Brain microvascular endothelial cell (primary cell): ENCODE measurements at regions not wholly inside any gene's neighbourhood (a gene's known extent, or its start where the extent isn't known, plus 50 kb on each side); places are given as distances from the start of the nearest gene placed in this dataset.

Source experiments
- DNase-seq: peaks from one replicate; pipeline ENCODE4 v3.0.0-alpha.2; 2020
- H3K27ac ChIP-seq: fragments of 250-450 bp; sonication (Bioruptor Pico); 2 replicates; pipeline ENCODE4 v1.5.1; 2020; ENCODE audit warnings: mild to moderate bottlenecking, moderate library complexity
- H3K27me3 ChIP-seq: fragments of 250-450 bp; sonication (Bioruptor Pico); replicated peaks from 2 replicates; pipeline ENCODE4 v1.5.1; 2020; ENCODE audit warnings: mild to moderate bottlenecking
- H3K36me3 ChIP-seq: fragments of 250-450 bp; sonication (Bioruptor Pico); replicated peaks from 2 replicates; pipeline ENCODE4 v1.5.1; 2020; ENCODE audit warnings: mild to moderate bottlenecking
- H3K4me3 ChIP-seq: 2 replicates; pipeline ENCODE4 v1.5.1; 2011; ENCODE audit warnings: low read depth, mild to moderate bottlenecking, control low read depth, low read length, moderate library complexity
- in situ Hi-C: cut with HindIII; loops from 2 replicates; pipeline ENCODE4 v1.10.0; 2017; ENCODE audit warnings: low sequenced_read_pairs, low pct_ligation_motif_present
- TF ChIP-seq, protein P1 (sequence below): IDR thresholded peaks from 2 replicates; pipeline ENCODE4 v1.5.1; 2011; ENCODE audit warnings: low read depth, mild to moderate bottlenecking, moderate library complexity, low read length, control low read depth, inconsistent platforms; ENCODE audit errors: missing control alignments

GRCh38 chr1:229839800-229840199, 213.8 kb downstream of the URB2 start:
- no peak overlapping the region for H3K27ac ChIP-seq
- no peaks in the 10 kb centered on the region for H3K27me3 ChIP-seq
- in situ Hi-C loops, result no loop called here
- DNase-seq, result no peak
- no peak overlapping the region for H3K4me3 ChIP-seq
- no peaks in the 10 kb centered on the region for H3K36me3 ChIP-seq
- TF ChIP-seq, protein P1, sequence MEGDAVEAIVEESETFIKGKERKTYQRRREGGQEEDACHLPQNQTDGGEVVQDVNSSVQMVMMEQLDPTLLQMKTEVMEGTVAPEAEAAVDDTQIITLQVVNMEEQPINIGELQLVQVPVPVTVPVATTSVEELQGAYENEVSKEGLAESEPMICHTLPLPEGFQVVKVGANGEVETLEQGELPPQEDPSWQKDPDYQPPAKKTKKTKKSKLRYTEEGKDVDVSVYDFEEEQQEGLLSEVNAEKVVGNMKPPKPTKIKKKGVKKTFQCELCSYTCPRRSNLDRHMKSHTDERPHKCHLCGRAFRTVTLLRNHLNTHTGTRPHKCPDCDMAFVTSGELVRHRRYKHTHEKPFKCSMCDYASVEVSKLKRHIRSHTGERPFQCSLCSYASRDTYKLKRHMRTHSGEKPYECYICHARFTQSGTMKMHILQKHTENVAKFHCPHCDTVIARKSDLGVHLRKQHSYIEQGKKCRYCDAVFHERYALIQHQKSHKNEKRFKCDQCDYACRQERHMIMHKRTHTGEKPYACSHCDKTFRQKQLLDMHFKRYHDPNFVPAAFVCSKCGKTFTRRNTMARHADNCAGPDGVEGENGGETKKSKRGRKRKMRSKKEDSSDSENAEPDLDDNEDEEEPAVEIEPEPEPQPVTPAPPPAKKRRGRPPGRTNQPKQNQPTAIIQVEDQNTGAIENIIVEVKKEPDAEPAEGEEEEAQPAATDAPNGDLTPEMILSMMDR, result no peak

DNA sequence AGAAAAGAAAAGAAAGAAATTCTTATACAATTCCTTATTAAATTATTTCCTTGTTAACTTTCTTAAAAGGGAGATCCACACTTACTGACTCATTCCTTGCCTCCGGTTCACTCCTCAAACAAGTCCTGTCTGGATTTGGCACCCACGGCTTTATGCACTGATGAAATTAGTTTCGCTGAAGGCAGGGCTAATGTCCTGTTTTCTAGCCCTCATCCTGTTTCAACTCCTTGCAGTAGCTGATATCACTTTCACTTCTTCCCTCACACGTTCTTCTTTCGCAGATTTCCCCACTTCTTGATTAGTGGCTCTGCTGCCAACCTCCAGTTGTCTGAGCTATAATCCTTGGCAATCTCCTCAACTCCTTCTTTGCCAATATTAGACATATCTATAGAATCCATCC, 215.2 kb downstream of the URB2 start:
- Histone ChIP-seq H3K27me3 (no peaks in the 10 kb centered on the region), H3K36me3 (no peaks in the 10 kb centered on the region), H3K27ac (no peak overlapping the region), H3K4me3 (no peak overlapping the region)
- in situ Hi-C loops, result no loop called here
- DNase-seq, result no peak
- TF ChIP-seq, protein P1, result no peak

DNA sequence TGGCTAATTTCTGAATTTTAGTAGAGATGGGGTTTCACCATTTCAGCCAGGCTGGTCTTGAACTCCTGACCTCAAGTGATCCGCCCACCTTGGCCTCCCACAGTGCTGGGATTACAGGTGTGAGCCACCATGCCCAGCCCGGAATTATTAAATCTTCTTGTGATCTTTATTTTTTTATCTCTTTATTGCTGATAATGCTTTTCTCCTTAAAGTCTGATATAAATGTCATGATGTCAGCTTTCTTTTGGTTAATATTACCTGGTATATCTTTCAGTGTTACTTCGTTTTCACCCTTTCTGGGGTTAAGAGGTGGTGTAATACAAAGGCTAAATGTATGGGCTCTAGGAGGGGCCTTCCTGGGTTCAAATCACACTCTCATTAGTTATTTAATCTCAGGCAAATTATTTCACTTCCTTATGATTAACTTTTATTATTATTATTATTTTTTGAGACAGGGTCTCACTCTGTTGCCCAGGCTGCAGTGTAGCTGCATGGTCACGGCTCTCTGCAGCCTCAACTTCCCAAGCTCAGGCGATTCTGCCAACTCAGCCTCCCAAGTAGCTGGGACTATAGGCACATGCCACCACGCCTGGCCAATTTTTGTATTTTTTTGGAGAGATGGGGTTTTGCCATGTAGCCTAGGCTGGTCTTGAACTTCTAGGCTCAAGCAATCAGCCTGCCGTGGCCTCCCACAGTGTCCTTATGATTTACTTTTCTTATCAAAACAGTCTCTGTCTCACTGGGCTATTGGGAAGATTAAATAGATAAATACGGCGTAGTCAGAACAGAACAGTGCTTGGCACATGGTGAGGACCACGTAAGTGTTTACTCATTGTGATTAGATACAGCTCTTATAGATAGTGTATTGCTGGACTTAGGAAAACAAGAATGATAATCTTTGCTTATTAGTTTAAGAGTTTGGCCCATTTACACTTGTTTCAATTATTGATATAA, 216.5 kb downstream of the URB2 start:
- no peak overlapping the region for H3K4me3 ChIP-seq
- no peaks in the 10 kb centered on the region for H3K36me3 ChIP-seq
- in situ Hi-C loops, result no loop called here
- TF ChIP-seq, protein P1, result no peak
- no peak overlapping the region for H3K27ac ChIP-seq
- DNase-seq, result no peak
- H3K27me3 ChIP-seq, result no peaks in the 10 kb centered on the region

- TF ChIP-seq, protein P1, result peak; percentile 35
- Histone ChIP-seq H3K4me3 (no peak overlapping the region), H3K27me3 (no peaks in the 10 kb centered on the region), H3K36me3 (no peaks in the 10 kb centered on the region), H3K27ac (no peak overlapping the region)
- DNase-seq, result peak; percentile 2
- in situ Hi-C loops, result no loop called here
Observed at GRCh38 chr1:229843627-229844238, 217.7 kb downstream of the URB2 start.

DNA sequence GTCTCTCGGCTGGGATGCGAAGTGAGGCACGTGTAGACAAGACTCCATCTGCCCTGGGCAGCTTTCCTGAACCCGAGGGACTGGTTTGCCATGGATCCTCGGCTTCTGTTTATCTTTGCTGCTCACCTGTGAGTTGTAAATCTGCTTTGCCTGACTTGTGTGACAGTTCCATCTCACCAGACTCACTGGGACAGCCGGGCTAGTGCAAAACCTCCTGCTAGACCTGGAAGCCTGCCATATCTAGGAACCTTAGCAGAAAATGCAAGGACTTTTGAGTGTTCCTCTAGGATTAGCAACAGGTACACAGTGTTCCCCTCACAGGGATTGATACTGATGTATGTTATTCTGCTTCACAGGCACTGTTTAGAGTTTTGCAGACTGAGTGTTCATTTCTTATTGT, 218.6 kb downstream of the URB2 start:
- in situ Hi-C loops, result no loop called here
- TF ChIP-seq, protein P1, result no peak
- H3K36me3 ChIP-seq, result no peaks in the 10 kb centered on the region
- H3K4me3 ChIP-seq, result no peak overlapping the region
- no peak for DNase-seq
- H3K27me3 ChIP-seq, result no peaks in the 10 kb centered on the region
- H3K27ac ChIP-seq, result no peak overlapping the region
